Stimulated activated CD4-positive, alpha-beta T cell treated with anti-CD3 and anti-CD28 coated beads, Interleukin-4, amount 100 ng/mL, for 24 hours (primary cell): ENCODE measurements at regions not wholly inside any gene's neighbourhood (a gene's known extent, or its start where the extent isn't known, plus 50 kb on each side); places are given as distances from the start of the nearest gene placed in this dataset.

Source experiments
- DNase-seq: peaks from one replicate; pipeline ENCODE4 v3.0.0-alpha.2; 2020

DNA sequence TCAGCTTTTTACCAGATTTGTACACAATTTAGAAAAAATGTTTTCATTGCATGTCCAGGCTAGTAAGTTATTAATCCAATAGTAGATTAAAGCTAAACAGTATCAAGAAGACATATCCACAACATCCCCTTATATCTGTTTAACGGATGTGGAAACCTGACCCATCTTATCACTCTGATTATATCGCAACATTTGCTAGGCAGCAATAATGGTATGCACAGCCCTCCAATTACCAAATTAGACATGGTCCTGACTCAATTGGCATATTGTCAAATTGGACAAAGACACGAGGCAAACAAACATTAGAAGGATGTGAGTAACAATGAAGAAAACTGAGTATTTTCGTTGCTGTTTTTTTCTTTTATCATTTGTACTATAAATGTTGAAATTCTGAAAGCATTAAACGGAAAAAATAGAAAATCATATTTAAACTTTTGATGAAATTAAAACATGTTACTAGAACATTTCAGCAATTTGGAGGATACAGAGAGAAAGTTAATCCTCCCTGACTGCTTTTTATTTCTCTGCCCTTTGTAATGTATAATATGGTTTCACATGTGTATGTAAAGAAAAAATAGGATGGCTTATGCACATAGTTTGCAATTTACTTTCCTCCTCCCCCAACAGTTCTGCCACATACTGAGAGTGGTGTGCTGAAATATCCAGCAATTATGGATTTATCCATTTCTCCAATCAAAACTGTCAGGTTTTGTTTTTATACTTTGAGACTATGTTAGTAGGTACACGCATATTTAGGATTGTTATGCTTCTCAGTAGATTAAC lies 633.7 kb downstream of the ZIC1 start:
- DNase-seq = no peak

DNA sequence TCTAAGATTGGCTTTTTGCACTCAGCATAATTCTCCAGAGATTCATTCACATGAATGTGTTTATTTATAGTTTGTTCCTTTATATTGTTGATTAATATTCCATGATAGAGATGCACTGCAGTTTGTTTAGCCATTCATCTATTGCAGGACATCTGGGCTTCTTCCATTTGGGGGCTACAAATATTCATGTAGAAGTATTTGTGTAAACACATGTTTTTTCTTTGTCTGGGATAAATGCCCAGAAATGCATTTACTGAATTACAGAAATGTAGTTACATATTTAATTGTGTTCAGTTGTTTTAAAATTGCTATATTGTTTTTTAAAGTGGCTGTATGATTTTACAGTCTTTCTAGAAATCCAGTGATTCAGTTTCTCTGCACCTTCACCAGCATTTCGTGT lies 635.0 kb downstream of the ZIC1 start:
- DNase-seq = no peak

DNA sequence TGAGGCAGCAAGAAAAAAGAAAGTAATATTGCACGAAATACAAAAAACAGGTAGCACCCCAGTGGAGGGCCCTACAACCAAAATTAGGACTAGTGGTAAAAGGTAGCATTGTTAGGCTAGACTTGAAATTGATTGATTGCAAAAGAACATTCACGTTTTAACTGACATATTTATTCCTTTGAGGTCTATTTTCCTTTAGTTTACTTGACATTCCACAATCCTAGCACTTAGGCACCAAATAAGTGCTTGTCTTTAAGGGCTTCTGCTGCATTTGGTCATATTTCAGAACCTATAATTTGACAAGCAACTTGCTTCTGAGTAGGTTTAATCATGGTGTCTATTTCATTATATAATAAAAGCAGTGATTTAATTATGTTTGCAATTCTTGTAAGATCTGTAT lies 642.7 kb upstream of the AGTR1 start:
- no peak for DNase-seq

DNA sequence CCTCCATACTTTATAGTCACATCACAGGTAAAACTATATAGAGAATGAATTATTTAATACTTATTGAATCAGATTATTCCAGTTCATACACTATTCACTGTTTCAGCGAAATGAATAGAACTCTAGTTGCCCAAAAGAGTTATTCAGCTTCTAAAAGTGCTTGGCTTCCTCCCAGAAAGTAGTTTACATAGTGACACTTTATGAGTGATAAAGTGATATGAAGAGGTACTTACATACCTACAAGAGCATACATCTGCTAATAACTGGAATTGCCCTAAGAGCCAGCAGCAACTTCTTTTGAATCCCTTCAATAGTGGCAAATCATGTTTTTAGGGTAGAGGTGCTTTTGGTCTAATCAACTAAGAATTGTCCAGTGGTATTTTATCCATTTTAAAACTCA lies 635.1 kb upstream of the AGTR1 start:
- no peak for DNase-seq

DNA sequence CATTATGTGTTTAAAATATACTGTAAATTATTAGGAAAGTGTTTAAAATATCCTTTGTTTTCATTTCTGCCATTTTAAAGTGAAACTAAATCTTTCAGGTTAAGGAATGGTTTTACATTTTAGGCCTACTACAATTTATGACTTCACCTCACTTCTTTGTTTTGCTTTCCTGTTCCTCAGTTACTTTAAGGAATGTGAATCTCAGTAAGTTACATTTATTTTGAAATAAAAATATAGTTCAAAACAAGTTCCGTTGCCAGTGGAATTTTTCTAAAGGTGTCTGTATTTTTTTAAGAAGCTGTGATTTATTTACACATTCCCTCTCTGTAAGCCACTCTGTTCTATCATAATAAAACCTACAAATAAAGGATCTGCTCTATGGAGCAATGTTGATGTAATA lies 630.9 kb upstream of the AGTR1 start:
- no peak for DNase-seq

DNA sequence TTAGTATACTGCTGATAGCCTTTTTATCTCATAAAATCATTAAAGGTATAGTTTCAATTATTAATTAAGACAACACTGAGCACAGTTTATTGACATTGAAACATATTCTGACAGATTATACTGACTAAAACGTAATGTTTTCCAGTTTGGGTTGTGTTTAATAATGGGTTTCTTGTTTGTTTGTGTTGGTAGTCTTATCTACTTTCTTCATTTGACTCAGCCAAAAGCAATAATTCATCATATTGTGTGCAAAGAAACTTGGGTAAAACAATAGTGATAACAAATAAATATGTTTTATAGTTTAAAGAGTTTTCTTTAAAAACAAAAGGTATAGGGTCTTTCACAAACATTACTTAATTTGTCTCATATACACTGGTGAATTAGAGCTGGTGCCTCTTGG lies 629.2 kb upstream of the AGTR1 start:
- DNase-seq = no peak

DNA sequence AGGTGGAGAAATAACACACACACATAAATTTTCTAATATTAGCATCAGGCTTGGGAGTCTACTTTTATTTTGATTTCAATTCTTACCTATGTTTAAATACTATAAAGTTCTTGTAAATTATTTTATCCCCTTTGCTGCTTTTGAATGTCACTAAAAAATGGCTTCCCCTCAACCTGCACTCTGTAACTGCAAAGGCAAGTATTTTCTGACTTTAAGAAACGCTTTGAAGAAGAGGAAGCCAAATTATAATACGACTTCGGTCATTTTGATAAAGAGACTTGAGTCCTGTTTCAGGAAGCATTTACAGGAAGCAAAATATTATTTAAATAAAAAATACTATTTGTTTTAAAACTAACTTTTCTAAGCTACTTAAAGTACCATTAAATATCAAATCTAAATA lies 627.7 kb upstream of the AGTR1 start:
- DNase-seq = no peak

DNA sequence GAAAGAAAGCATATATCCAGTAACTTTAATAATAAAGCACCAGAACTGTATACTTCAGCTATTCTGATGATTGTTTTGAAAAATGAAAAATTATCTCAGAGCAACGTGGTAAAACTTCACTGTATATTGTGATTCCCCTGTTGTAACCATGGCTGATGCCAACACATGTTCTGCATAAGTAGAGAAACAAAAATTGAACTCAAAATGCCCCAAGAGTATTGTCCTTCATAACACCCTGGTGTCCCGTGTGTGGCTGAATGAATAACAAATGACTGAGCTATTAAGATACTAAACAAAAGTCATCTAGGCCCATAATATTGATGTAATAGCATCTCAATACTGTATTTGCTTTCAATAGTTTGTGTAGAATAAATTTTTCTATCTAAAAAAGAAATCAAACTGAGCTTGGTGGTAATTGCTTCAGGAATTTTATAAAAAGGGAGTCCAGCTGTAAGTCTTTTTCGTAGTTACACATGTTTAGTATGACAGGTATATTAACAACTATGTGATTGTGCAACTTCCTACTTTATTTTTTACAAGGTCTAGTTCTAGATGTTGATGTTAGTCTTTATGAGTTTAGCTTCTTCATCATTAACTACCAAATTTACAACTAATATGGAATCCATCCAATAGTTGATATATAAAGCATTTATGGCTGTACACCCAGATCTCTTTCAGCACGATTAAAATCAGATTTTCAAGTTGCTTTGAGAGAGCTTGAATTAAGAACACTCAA lies 623.8 kb upstream of the AGTR1 start:
- no peak for DNase-seq

DNA sequence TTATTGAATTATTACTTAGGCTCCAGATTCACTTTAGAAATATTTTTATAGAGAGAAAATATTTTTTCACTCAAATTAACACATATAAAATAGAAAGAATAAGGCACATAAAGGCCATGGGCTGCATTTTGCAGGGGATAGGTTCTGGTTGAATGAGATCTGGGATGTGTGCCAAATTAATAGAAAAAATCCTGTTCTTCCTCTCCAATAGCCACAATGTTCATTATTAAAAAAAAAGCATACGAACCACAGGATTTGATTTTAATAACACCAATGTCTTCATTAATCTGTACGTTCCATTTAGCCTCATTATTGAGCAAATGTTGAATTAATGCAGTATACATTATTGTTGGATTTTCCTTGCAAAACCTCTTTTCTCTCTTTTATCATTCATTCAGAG lies 622.8 kb upstream of the AGTR1 start:
- DNase-seq = no peak

DNA sequence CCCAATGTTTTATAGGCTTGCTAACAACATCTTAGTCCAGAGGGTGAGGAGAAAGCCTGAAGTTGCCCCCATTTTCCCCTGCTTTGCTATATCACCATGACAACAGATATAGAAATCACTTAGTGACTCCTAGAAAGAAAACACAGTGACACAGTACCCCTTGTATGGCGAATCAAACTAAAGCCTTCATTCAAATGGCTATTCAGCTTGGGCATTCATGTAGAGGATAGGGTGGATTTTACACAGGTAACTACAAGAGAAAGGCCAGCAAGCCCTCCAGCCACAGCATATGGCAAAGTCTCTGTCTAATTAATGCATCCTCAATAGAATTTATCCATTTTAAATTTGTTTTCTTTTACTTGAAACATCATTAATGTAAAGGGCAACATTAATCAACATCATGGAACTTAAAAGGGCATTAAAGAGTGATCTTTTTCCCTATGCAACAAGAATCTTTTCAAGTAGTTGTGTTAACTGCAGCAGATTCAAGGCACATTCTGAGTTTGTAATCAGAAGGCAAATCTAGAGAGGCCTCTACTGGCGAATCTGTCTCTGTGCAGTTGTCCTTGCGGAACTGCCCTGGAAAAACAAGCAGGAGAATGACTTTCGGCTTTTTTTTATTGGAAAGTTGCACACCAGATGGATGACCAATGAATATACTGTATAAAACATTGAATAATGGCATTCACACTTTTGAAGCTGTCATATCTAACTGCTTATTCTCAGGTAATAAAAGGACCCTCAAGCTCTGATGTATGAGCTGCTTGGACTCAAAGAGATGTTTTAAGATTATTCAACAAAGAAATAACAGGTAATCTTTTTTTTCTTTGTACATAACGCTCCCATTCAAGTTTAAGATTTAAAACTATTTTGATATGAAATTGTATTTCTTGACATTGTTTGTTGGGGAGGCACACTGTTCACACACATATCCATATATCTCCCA lies 621.7 kb upstream of the AGTR1 start:
- no peak for DNase-seq

DNA sequence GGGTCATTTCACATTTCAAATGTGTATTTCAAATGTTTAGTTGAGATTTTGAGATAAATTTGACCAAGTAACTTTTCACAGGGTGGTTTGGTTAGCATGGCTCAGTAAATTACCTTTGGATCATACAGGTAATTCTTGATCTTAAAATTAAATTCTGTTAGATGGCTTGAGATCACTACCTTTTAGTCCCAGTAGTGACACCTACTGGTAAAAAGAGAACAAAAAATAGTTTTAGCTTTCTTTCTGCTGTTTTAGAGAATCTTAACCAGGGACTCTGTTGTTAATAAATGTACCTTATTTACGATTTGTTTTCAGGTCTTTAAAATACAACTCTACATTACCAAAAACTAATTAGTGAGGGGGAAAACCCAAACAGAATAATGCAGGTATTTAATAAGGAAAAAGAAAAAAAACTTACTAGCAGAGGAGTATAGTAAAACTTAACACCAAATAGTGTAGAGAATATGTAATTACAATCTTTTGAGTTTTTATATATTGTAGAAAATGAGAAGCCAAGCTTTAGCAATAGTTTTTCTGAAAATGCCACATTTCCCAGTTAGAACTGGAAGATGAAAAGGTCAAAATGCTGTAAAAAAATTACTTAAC lies 620.3 kb upstream of the AGTR1 start:
- no peak for DNase-seq

DNA sequence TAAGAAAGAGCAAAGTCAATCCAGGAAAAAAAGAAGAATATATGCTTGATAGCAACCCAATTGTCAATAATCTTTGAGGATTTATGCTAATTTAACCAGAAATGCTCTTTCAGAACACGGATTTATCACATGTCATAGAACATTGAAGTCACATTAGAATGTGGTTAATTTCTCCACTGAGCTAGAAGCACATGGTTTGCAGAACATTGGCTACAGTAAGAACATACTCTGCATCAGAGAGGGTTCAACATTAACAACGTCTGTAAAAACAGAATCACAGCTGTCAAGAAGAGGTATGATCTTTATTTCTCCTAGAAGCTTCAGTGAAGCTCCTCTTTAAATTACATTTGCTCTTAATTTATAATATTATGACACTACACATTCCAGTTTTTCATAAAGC lies 619.7 kb upstream of the AGTR1 start:
- no peak for DNase-seq

DNA sequence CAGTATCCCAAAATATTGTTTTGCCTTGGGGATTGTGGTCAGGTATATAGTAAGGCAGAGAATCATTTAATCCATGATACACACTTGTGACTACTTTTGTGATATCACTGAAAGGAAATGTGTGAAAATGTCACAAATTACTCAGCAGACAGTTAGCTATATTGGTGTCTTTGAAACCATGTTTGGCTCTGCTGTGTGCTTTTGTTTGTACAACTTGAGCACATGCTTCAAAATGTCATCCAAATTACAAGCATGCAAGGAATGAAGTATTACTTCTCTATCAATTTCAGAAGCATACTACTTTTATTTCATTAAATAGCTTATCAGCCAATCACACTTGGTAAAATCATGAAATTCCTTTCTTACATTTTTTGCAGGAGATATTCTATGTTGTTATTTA lies 619.0 kb upstream of the AGTR1 start:
- no peak for DNase-seq

DNA sequence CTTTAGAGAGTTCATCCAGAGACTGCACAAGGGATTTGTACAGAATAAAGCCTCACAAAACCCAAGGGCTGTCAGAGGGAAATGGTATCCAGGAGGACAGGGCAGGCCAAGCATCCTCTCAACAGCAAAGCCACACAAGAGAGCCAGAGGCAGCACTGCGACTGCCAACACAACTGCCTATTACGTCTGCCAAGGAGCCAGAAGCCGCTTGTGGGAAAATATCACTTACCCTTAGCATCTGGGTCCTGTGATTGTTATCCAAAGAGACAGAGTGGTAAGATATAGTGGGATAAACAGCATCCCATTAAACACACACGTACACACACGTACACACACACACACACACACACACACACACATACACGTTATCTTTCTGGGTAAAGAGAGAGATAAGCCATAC lies 618.3 kb upstream of the AGTR1 start:
- no peak for DNase-seq

DNA sequence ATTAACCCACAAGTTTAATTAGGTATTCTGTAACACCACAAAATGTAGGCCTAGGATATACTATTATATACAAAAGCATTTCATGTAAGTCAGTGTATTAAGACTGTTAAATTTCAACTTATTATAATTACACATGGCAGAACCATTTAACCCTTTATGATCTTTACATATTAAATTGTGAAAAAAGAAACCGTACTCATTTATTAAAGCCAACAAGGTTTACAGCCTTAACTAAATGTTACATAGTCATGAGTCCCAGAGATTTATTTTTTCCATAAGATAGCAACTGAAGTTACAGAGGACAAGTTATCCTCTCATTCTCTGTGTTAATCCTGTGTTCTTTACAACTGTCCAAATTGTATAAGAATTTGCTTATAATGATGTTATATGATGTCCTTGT lies 615.8 kb upstream of the AGTR1 start:
- DNase-seq = no peak

DNA sequence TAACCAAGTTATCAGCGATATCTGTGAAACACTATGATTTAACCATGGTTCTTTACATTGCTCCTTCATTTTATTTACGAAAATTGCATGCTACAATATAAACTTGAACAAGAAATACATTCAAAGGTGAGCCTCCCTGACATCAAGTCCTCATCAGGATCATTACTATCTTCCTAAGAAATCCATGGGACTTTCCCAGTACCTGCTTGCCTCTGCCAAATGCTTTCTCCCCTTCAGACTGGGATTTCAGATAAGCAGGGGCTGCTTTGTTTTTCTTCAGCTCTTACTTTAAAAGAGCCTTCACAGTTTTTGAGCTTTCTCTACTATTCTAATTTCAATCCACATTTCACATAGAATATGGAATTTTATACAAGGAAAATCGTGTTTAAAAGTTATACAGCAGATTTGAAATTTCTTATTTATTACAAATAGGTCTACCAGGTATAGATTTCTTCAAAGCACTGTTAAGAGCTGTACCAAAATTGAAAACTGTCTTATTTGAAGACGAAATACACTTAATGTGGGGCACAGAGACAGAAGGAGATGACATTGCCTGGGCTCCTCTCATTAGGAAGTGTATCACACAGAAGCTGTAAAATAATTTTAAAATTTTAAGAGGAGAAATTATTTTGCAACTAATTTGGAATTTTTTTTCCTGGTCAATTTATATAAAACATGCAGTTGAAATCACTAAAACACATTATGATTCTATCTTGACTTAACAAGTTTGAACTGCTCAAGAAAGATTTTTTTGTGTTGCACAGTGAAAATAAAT lies 615.0 kb upstream of the AGTR1 start:
- no peak for DNase-seq

DNA sequence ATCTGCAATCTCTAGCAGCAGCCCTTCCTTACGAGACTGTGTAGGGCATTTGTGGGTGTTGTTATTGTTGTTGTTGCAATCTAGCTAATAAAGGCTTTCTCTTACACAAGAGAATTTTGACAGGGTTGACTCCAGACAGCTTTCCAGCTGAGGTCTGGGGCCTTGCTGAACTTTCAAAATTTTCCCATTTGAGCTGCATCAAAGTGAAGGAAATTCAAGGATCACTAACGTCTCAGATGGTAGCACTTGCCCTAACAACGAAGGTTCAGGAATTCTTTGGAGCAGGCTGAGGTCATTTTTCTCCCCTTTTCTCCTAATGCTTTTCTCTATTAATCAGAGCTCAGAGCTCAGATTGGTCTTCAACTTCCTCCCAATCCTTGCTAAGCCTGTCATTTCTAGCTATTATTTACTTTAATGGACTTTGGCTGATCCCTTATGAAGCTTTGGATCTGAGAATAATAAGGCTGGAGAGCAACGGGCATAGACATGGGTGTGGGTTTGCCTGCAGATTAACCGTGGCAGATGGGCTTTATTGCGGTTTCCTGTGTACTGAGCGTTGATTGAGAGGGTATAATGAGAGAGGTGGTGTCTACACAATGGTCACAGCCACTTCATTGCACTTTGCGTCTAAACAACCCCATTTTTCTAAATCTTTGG lies 614.0 kb upstream of the AGTR1 start:
- DNase-seq = no peak

DNA sequence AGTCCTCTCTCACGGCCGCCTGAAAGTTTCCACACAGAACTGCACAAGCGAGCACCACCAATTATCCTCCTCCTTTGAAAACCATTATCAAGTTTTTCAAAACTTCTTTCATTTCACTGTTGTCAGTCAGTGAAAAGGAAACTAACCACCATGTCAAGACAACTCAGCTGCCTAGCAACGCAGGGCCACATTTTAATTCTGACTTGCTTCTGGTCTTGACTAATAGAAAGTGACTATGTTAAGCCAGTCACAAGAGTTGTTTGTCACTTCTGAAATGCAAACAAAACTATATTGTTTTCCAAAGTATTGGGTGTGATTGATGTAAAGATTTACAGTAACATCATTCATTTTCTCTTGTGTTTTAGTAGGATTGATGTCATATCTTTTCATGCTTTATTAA lies 612.8 kb upstream of the AGTR1 start:
- no peak for DNase-seq

DNA sequence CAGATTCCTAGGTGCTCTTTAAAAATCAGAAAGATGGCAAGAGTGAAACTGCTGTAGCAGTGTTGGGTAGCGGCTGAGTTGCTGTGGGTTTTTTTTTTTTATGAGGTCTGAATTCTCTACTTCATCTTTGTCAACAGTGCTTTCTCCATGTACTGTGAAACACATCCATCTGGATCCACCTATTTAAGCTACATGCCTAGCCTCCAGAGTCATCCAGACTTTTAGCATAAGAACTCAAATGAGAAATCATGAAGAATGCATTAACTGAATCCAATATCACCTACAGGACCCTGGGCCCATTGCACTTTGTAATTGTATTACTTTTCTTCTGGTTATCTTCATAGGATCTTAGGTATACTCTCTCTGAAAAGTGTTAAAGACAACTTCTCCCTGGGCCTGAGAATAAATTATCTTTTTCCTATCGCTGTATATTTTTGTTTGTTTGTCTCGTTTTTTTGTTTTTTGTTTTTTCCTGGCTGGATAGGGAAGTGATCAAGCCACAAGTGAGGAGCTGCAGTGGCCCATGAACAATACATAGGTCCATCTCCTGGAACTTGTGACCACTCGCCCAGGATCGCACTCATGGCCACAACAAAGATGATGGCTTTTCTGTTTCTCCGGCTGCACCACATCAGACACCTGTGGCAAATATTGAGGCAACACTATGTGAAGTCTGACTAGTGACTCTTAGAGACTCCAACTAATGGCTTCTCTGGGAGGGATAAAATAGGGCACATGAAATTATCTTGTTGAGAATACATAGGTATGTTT lies 609.9 kb upstream of the AGTR1 start:
- no peak for DNase-seq

DNA sequence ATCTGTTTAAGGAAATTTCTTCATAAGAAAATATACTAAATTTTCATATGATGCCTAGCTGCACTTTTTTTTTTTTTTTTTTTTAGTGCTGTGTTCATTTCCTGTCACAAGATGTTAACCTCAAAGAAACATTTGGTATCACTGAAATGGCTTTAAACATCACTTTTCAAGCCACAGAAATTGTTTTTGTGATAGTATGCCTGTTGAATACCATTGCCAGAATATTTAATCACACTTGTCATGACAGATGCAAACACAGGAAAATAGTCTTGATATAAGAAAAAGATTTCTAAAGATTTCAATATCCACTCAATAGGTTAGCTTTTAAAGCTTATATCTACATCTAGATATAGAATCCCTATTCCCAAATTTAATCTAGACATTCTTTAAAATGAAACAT lies 608.5 kb upstream of the AGTR1 start:
- DNase-seq = no peak

DNA sequence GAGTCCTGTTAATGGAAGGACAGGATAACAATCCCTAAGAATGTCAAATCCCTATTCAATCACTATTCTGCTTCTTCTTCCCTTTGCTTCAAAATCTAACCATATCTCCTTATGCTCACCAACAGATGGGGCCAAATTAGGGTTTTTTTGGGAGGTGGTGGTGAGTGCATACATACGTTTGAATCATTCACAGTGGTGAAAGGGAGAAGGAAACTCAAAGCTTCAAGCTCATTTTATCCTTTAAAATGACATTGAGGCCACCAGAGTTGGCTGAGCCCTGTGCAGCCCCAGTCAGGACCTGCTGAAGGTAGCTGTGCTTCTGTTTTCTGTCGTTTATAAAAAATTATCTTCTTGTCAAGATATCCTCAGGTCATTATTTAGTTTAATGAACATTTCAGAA lies 607.5 kb upstream of the AGTR1 start:
- no peak for DNase-seq
